ENCODE measurements at regions not wholly inside any gene's neighbourhood (a gene's known extent, or its start where the extent isn't known, plus 50 kb on each side); places are given as distances from the start of the nearest gene placed in this dataset.

- no peak for DNase-seq
These were observed 166.2 kb upstream of the SEMA6D start for GRCh38 chr15:47551079-47551478.

GRCh38 chr15:47551546-47551945 is 165.8 kb upstream of the SEMA6D start:
- DNase-seq, result no peak

GRCh38 chr15:47552978-47553608 is 164.2 kb upstream of the SEMA6D start:
- DNase-seq, result no peak

- DNase-seq, result no peak
These were observed 163.4 kb upstream of the SEMA6D start for GRCh38 chr15:47553947-47554346.

- no peak for DNase-seq
These were observed 156.2 kb upstream of the SEMA6D start for GRCh38 chr15:47561102-47561501.

GRCh38 chr15:47565949-47566348 is 151.4 kb upstream of the SEMA6D start:
- DNase-seq, result no peak

- DNase-seq, result no peak
These were observed 150.7 kb upstream of the SEMA6D start for GRCh38 chr15:47566610-47567009.

- no peak for DNase-seq
These were observed 149.3 kb upstream of the SEMA6D start for GRCh38 chr15:47568030-47568429.

GRCh38 chr15:47570044-47570443 is 147.3 kb upstream of the SEMA6D start:
- no peak for DNase-seq

GRCh38 chr15:47570451-47570850 is 146.9 kb upstream of the SEMA6D start:
- DNase-seq, result no peak

GRCh38 chr15:47570881-47571640 is 146.2 kb upstream of the SEMA6D start:
- DNase-seq, result no peak

GRCh38 chr15:47573673-47574072 is 143.6 kb upstream of the SEMA6D start:
- DNase-seq, result no peak

GRCh38 chr15:47577000-47577399 is 140.3 kb upstream of the SEMA6D start:
- no peak for DNase-seq

GRCh38 chr15:47577461-47577860 is 139.8 kb upstream of the SEMA6D start:
- no peak for DNase-seq

- no peak for DNase-seq
These were observed 135.1 kb upstream of the SEMA6D start for GRCh38 chr15:47582233-47582632.

- no peak for DNase-seq
These were observed 133.0 kb upstream of the SEMA6D start for GRCh38 chr15:47584316-47584715.

- DNase-seq, result no peak
These were observed 130.6 kb upstream of the SEMA6D start for GRCh38 chr15:47586653-47587224.

GRCh38 chr15:47587940-47588802 is 129.1 kb upstream of the SEMA6D start:
- no peak for DNase-seq

GRCh38 chr15:47588958-47589357 is 128.3 kb upstream of the SEMA6D start:
- no peak for DNase-seq

- no peak for DNase-seq
These were observed 118.3 kb upstream of the SEMA6D start for GRCh38 chr15:47598996-47599395.

GRCh38 chr15:47599806-47600205 is 117.5 kb upstream of the SEMA6D start:
- DNase-seq, result no peak

- DNase-seq, result no peak
These were observed 115.2 kb upstream of the SEMA6D start for GRCh38 chr15:47602121-47602520.

- DNase-seq, result no peak
These were observed 114.3 kb upstream of the SEMA6D start for GRCh38 chr15:47603026-47603425.

Measured in activated CD4-positive, alpha-beta T cell treated with anti-CD3 and anti-CD28 coated beads, Interleukin-2, amount 50 U/mL, for 48 hours (primary cell).